Panc1 (cell line): ENCODE measurements at regions not wholly inside any gene's neighbourhood (a gene's known extent, or its start where the extent isn't known, plus 50 kb on each side); places are given as distances from the start of the nearest gene placed in this dataset.

ENCODE experiments used
- CTCF ChIP-seq: fragments of 450-650 bp; IDR thresholded peaks from 2 replicates; pipeline ENCODE4 v1.5.1; 2017; ENCODE audit warnings: mild to moderate bottlenecking
- POLR2AphosphoS5 ChIP-seq: IDR thresholded peaks from 2 replicates; pipeline ENCODE4 v1.6.1; 2012; ENCODE audit warnings: mild to moderate bottlenecking, low read depth, low read length, moderate library complexity
- REST ChIP-seq, 2 experiments: IDR thresholded peaks; 2 replicates each; pipeline ENCODE4 v1.6.1; 2011 to 2012; ENCODE audit warnings: low read depth in 2 of 2, control low read depth in 1 of 2, low read length in 1 of 2, mild to moderate bottlenecking in 1 of 2, moderate library complexity in 1 of 2; ENCODE audit not compliant: insufficient read depth in 1 of 2
- SIN3A ChIP-seq: IDR thresholded peaks from 2 replicates; pipeline ENCODE4 v1.6.1; 2012; ENCODE audit warnings: low read depth, mild to moderate bottlenecking, low read length, moderate library complexity, borderline replicate concordance; ENCODE audit not compliant: insufficient read depth
- TCF7L2 ChIP-seq: IDR thresholded peaks from 2 replicates; pipeline ENCODE4 v1.6.1; 2011; ENCODE audit warnings: mild to moderate bottlenecking, low read depth, low read length, inconsistent platforms

GRCh38 chr5:167481345-167481744, 810.1 kb upstream of the WWC1 start:
- TF ChIP-seq CTCF (no peak), POLR2AphosphoS5 (no peak), REST (IDR thresholded peaks at IDR 0.05; ENCODE audit: insufficient read depth in 1 of 2, low read depth in 2 of 2, low read length in 1 of 2) (no peak), TCF7L2 (no peak), SIN3A (no peak)
